HL-60 (cell line): ENCODE measurements at regions not wholly inside any gene's neighbourhood (a gene's known extent, or its start where the extent isn't known, plus 50 kb on each side); places are given as distances from the start of the nearest gene placed in this dataset.

Experiments
- DNase-seq, 2 experiments: peaks; one replicate each; pipeline ENCODE4 v3.0.0-alpha.2; 2010 to 2020; ENCODE audit warnings: low read depth in 1 of 2, low spot score in 1 of 2
- H3K27ac ChIP-seq: fragments of 250-450 bp; sonication (Bioruptor Pico); replicated peaks from 2 replicates; pipeline ENCODE4 v1.5.1; 2020; ENCODE audit warnings: mild to moderate bottlenecking, moderate library complexity
- H3K27me3 ChIP-seq: fragments of 250-450 bp; sonication (Bioruptor Pico); 2 replicates; pipeline ENCODE4 v1.5.1; 2021; ENCODE audit warnings: mild to moderate bottlenecking, moderate library complexity; ENCODE audit not compliant: insufficient read depth, poor library complexity, severe bottlenecking
- H3K4me3 ChIP-seq: replicated peaks from 2 replicates; pipeline ENCODE4 v1.5.1; 2011; ENCODE audit warnings: mild to moderate bottlenecking, control low read depth, low read length; ENCODE audit not compliant: insufficient read depth
- GABPA ChIP-seq: IDR thresholded peaks from 2 replicates; pipeline ENCODE4 v1.6.1; 2012; ENCODE audit warnings: low read depth
- POLR2AphosphoS5 ChIP-seq: IDR thresholded peaks from 2 replicates; pipeline ENCODE4 v1.6.1; 2012; ENCODE audit warnings: low read depth
- SPI1 ChIP-seq: IDR thresholded peaks from 2 replicates; pipeline ENCODE4 v1.6.1; 2012; ENCODE audit warnings: low read depth, mild to moderate bottlenecking, borderline replicate concordance
- TF ChIP-seq, protein P1 (sequence below): IDR thresholded peaks from one replicate; pipeline ENCODE4 v1.5.1; 2011; ENCODE audit warnings: low read length, control low read depth, inconsistent platforms; ENCODE audit not compliant: insufficient read depth
- TF ChIP-seq, protein P2 (sequence below): IDR thresholded peaks from 2 replicates; pipeline ENCODE4 v1.6.1; 2012; ENCODE audit warnings: low read depth; ENCODE audit not compliant: insufficient replicate concordance

GRCh38 chr3:73204841-73205240, 143.4 kb downstream of the EBLN2 start:
- TF ChIP-seq, protein P1, sequence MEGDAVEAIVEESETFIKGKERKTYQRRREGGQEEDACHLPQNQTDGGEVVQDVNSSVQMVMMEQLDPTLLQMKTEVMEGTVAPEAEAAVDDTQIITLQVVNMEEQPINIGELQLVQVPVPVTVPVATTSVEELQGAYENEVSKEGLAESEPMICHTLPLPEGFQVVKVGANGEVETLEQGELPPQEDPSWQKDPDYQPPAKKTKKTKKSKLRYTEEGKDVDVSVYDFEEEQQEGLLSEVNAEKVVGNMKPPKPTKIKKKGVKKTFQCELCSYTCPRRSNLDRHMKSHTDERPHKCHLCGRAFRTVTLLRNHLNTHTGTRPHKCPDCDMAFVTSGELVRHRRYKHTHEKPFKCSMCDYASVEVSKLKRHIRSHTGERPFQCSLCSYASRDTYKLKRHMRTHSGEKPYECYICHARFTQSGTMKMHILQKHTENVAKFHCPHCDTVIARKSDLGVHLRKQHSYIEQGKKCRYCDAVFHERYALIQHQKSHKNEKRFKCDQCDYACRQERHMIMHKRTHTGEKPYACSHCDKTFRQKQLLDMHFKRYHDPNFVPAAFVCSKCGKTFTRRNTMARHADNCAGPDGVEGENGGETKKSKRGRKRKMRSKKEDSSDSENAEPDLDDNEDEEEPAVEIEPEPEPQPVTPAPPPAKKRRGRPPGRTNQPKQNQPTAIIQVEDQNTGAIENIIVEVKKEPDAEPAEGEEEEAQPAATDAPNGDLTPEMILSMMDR: no peak
- TF ChIP-seq SPI1 (no peak), POLR2AphosphoS5 (no peak), GABPA (no peak)
- TF ChIP-seq, protein P2, sequence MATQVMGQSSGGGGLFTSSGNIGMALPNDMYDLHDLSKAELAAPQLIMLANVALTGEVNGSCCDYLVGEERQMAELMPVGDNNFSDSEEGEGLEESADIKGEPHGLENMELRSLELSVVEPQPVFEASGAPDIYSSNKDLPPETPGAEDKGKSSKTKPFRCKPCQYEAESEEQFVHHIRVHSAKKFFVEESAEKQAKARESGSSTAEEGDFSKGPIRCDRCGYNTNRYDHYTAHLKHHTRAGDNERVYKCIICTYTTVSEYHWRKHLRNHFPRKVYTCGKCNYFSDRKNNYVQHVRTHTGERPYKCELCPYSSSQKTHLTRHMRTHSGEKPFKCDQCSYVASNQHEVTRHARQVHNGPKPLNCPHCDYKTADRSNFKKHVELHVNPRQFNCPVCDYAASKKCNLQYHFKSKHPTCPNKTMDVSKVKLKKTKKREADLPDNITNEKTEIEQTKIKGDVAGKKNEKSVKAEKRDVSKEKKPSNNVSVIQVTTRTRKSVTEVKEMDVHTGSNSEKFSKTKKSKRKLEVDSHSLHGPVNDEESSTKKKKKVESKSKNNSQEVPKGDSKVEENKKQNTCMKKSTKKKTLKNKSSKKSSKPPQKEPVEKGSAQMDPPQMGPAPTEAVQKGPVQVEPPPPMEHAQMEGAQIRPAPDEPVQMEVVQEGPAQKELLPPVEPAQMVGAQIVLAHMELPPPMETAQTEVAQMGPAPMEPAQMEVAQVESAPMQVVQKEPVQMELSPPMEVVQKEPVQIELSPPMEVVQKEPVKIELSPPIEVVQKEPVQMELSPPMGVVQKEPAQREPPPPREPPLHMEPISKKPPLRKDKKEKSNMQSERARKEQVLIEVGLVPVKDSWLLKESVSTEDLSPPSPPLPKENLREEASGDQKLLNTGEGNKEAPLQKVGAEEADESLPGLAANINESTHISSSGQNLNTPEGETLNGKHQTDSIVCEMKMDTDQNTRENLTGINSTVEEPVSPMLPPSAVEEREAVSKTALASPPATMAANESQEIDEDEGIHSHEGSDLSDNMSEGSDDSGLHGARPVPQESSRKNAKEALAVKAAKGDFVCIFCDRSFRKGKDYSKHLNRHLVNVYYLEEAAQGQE: no peak
- H3K27me3 ChIP-seq: no peaks in the 10 kb centered on the region

DNA sequence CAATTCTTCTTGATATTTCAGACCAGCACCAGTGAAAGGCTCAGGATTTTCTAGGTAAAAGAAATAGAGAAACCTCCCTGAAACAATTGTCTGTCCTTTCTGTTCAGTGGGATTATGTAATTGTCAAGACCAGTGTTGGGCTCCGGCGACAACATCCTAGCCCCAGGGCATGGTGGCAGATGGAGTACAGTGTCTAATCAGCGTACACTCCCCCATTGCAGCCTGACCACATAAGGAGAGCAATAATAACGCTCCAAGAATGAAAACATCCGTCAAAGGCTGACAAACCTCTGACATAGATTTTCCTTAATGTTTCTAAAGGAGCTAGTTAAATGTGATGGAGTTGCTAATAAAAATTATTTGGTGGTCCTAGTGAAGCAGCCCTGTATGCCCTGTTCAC, 144.6 kb downstream of the EBLN2 start:
- Histone ChIP-seq H3K27me3 (no peaks in the 10 kb centered on the region), H3K4me3 (no peak overlapping the region), H3K27ac (no peak overlapping the region)
- TF ChIP-seq, protein P1: no peak
- TF ChIP-seq, protein P2: no peak
- TF ChIP-seq POLR2AphosphoS5: no peak
- no peak for TF ChIP-seq SPI1
- no peak for TF ChIP-seq GABPA
- no peak for DNase-seq

More at GRCh38 chr3:73204841-73205240, 143.4 kb downstream of the EBLN2 start:
- no peak overlapping the region for H3K27ac ChIP-seq
- no peak for DNase-seq
- H3K4me3 ChIP-seq: no peak overlapping the region

- TF ChIP-seq, protein P1: no peak
- TF ChIP-seq GABPA: no peak
- TF ChIP-seq POLR2AphosphoS5: no peak
- TF ChIP-seq, protein P2: no peak
- TF ChIP-seq SPI1: no peak
- Histone ChIP-seq H3K4me3 (no peak overlapping the region), H3K27ac (no peak overlapping the region), H3K27me3 (no peaks in the 10 kb centered on the region)
- no peak for DNase-seq
Observed at GRCh38 chr3:73207946-73208440, 146.5 kb downstream of the EBLN2 start.
